Fibroblast of pulmonary artery (primary cell): ENCODE measurements at regions not wholly inside any gene's neighbourhood (a gene's known extent, or its start where the extent isn't known, plus 50 kb on each side); places are given as distances from the start of the nearest gene placed in this dataset.

Experiments
- DNase-seq: peaks from one replicate; pipeline ENCODE4 v3.0.0-alpha.2; 2010; ENCODE audit warnings: low read depth
- H3K4me3 ChIP-seq: replicated peaks from 2 replicates; pipeline ENCODE4 v1.5.1; 2011; ENCODE audit warnings: low read depth, mild to moderate bottlenecking, control low read depth, low read length, moderate library complexity
- CTCF ChIP-seq: IDR thresholded peaks from 2 replicates; pipeline ENCODE4 v1.5.1; 2011; ENCODE audit warnings: mild to moderate bottlenecking, control low read depth, low read length, inconsistent platforms; ENCODE audit errors: missing control alignments

- DNase-seq, result no peak
- no peak for TF ChIP-seq CTCF
- H3K4me3 ChIP-seq, result no peak overlapping the region
These were observed 733.2 kb upstream of the KLHL1 start for GRCh38 chr13:70841240-70842061.

GRCh38 chr13:70835371-70835770 lies 727.1 kb upstream of the KLHL1 start:
- H3K4me3 ChIP-seq, result no peak overlapping the region
- TF ChIP-seq CTCF, result no peak
- DNase-seq, result no peak

GRCh38 chr13:70829748-70830147 lies 721.5 kb upstream of the KLHL1 start:
- DNase-seq, result no peak
- no peak overlapping the region for H3K4me3 ChIP-seq
- TF ChIP-seq CTCF, result no peak

- DNase-seq, result no peak
- no peak for TF ChIP-seq CTCF
- H3K4me3 ChIP-seq, result no peak overlapping the region
These were observed 709.3 kb upstream of the KLHL1 start for GRCh38 chr13:70817576-70817975.

- no peak overlapping the region for H3K4me3 ChIP-seq
- no peak for TF ChIP-seq CTCF
- no peak for DNase-seq
These were observed 708.6 kb upstream of the KLHL1 start for GRCh38 chr13:70816853-70817252.

- TF ChIP-seq CTCF, result no peak
These were observed 706.4 kb upstream of the KLHL1 start for GRCh38 chr13:70814684-70815083.

GRCh38 chr13:70812481-70812880 lies 704.2 kb upstream of the KLHL1 start:
- peak; percentile 22 for DNase-seq
- no peak overlapping the region for H3K4me3 ChIP-seq
- TF ChIP-seq CTCF, result no peak

More at GRCh38 chr13:70814684-70815083, 706.4 kb upstream of the KLHL1 start:
- H3K4me3 ChIP-seq, result no peak overlapping the region
- DNase-seq, result no peak
